ENCODE measurements at regions not wholly inside any gene's neighbourhood (a gene's known extent, or its start where the extent isn't known, plus 50 kb on each side); places are given as distances from the start of the nearest gene placed in this dataset.

- TF ChIP-seq, protein P1, sequence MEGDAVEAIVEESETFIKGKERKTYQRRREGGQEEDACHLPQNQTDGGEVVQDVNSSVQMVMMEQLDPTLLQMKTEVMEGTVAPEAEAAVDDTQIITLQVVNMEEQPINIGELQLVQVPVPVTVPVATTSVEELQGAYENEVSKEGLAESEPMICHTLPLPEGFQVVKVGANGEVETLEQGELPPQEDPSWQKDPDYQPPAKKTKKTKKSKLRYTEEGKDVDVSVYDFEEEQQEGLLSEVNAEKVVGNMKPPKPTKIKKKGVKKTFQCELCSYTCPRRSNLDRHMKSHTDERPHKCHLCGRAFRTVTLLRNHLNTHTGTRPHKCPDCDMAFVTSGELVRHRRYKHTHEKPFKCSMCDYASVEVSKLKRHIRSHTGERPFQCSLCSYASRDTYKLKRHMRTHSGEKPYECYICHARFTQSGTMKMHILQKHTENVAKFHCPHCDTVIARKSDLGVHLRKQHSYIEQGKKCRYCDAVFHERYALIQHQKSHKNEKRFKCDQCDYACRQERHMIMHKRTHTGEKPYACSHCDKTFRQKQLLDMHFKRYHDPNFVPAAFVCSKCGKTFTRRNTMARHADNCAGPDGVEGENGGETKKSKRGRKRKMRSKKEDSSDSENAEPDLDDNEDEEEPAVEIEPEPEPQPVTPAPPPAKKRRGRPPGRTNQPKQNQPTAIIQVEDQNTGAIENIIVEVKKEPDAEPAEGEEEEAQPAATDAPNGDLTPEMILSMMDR (IDR thresholded peaks at IDR 0.05; ENCODE audit: insufficient read depth, low read length) = no peak
- no peak for TF ChIP-seq GABPA (IDR thresholded peaks at IDR 0.05; ENCODE audit: low read depth)
- TF ChIP-seq, protein P2, sequence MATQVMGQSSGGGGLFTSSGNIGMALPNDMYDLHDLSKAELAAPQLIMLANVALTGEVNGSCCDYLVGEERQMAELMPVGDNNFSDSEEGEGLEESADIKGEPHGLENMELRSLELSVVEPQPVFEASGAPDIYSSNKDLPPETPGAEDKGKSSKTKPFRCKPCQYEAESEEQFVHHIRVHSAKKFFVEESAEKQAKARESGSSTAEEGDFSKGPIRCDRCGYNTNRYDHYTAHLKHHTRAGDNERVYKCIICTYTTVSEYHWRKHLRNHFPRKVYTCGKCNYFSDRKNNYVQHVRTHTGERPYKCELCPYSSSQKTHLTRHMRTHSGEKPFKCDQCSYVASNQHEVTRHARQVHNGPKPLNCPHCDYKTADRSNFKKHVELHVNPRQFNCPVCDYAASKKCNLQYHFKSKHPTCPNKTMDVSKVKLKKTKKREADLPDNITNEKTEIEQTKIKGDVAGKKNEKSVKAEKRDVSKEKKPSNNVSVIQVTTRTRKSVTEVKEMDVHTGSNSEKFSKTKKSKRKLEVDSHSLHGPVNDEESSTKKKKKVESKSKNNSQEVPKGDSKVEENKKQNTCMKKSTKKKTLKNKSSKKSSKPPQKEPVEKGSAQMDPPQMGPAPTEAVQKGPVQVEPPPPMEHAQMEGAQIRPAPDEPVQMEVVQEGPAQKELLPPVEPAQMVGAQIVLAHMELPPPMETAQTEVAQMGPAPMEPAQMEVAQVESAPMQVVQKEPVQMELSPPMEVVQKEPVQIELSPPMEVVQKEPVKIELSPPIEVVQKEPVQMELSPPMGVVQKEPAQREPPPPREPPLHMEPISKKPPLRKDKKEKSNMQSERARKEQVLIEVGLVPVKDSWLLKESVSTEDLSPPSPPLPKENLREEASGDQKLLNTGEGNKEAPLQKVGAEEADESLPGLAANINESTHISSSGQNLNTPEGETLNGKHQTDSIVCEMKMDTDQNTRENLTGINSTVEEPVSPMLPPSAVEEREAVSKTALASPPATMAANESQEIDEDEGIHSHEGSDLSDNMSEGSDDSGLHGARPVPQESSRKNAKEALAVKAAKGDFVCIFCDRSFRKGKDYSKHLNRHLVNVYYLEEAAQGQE (IDR thresholded peaks at IDR 0.05; ENCODE audit: insufficient replicate concordance, low read depth) = no peak
- TF ChIP-seq POLR2AphosphoS5 (IDR thresholded peaks at IDR 0.05; ENCODE audit: low read depth) = no peak
These were observed 121.1 kb downstream of the LHX2 start for GRCh38 chr9:124132671-124133147.
